ENCODE measurements at regions not wholly inside any gene's neighbourhood (a gene's known extent, or its start where the extent isn't known, plus 50 kb on each side); places are given as distances from the start of the nearest gene placed in this dataset.

DNA sequence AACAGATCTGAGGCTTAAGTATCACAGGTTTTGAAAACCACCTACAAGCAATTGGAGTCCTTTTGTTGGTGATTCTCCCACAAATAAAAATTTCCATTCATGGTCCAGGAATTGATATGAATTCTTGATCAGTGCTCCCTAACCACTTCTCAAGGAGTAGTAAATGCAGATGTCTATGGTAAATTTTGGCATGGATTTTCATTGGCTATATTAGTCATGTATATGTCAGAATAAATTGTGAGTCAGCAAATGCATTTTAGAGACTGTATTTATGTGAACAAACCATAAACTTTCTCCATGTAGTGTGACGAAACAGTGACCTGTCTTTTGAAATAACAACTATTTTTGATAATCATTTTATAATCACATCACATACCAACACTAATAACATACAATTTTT lies 611.1 kb downstream of the HTR1A start:
- TF ChIP-seq, protein P1, sequence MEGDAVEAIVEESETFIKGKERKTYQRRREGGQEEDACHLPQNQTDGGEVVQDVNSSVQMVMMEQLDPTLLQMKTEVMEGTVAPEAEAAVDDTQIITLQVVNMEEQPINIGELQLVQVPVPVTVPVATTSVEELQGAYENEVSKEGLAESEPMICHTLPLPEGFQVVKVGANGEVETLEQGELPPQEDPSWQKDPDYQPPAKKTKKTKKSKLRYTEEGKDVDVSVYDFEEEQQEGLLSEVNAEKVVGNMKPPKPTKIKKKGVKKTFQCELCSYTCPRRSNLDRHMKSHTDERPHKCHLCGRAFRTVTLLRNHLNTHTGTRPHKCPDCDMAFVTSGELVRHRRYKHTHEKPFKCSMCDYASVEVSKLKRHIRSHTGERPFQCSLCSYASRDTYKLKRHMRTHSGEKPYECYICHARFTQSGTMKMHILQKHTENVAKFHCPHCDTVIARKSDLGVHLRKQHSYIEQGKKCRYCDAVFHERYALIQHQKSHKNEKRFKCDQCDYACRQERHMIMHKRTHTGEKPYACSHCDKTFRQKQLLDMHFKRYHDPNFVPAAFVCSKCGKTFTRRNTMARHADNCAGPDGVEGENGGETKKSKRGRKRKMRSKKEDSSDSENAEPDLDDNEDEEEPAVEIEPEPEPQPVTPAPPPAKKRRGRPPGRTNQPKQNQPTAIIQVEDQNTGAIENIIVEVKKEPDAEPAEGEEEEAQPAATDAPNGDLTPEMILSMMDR (IDR thresholded peaks at IDR 0.05 in 2 of 3, conservative IDR thresholded peaks at IDR 0.05 in 1 of 3; ENCODE audit: insufficient read depth in 2 of 3, low read depth in 1 of 3, low read length in 3 of 3) = no peak
- no peak for TF ChIP-seq ZNF778 (CRISPR knock-in tag; IDR thresholded peaks at IDR 0.05)
- TF ChIP-seq YY1 (IDR thresholded peaks at IDR 0.05; ENCODE audit: borderline replicate concordance in 1 of 3, control insufficient read depth in 1 of 3, extremely low read depth in 1 of 3, insufficient read depth in 3 of 3, insufficient read length in 1 of 3, insufficient replicate concordance in 2 of 3, low read depth in 1 of 3, low read length in 2 of 3) = no peak
- no peak for TF ChIP-seq SMC3 (conservative IDR thresholded peaks at IDR 0.05; ENCODE audit: insufficient read depth, low read depth, low read length)
- TF ChIP-seq CREB1 (IDR thresholded peaks at IDR 0.05) = no peak
- no peak for TF ChIP-seq CREB1 (CRISPR knock-in tag; IDR thresholded peaks at IDR 0.05)
- TF ChIP-seq POLR2A (conservative IDR thresholded peaks at IDR 0.05) = no peak

Data from K562 (cell line).